Neural cell (in vitro differentiated cells): ENCODE measurements at regions not wholly inside any gene's neighbourhood (a gene's known extent, or its start where the extent isn't known, plus 50 kb on each side); places are given as distances from the start of the nearest gene placed in this dataset.

ENCODE experiments used
- H2AFZ ChIP-seq: fragments of 200-600, 300-800 bp; sonication (generic), shearing (Covaris generic); 2 replicates; pipeline ENCODE4 v1.6.0; 2014; ENCODE audit warnings: low read depth, mild to moderate bottlenecking, antibody characterized with exemption, low read length, moderate library complexity
- H3F3A ChIP-seq: fragments of 200-600 bp; shearing (Covaris generic); 2 replicates; pipeline ENCODE4 v1.6.1; 2016; ENCODE audit warnings: mild to moderate bottlenecking, moderate library complexity, mixed read lengths, antibody characterized with exemption, low read length; ENCODE audit not compliant: insufficient read depth, poor library complexity, severe bottlenecking
- H3K27ac ChIP-seq: fragments of 200-600, 300-800 bp; sonication (generic), shearing (Covaris generic); 2 replicates; pipeline ENCODE4 v1.5.1; 2014; ENCODE audit warnings: mild to moderate bottlenecking, low read length, moderate library complexity
- H3K27me3 ChIP-seq: fragments of 300-800, 200-600 bp; sonication (generic), shearing (Covaris generic); 2 replicates; pipeline ENCODE4 v1.6.0; 2014; ENCODE audit warnings: mild to moderate bottlenecking, low read depth, low read length, moderate library complexity; ENCODE audit not compliant: insufficient read depth
- H3K36me3 ChIP-seq: fragments of 300-800, 200-600 bp; sonication (generic), shearing (Covaris generic); 2 replicates; pipeline ENCODE4 v1.5.1; 2014; ENCODE audit warnings: mild to moderate bottlenecking, antibody characterized with exemption, low read length, moderate library complexity; ENCODE audit not compliant: insufficient read depth
- H3K4me2 ChIP-seq: fragments of 300-800, 200-600 bp; sonication (generic), shearing (Covaris generic); 2 replicates; pipeline ENCODE4 v1.6.0; 2014; ENCODE audit warnings: mild to moderate bottlenecking, low read length
- H3K4me3 ChIP-seq: fragments of 300-800, 200-600 bp; sonication (generic), shearing (Covaris generic); 2 replicates; pipeline ENCODE4 v1.5.1; 2014; ENCODE audit warnings: mild to moderate bottlenecking, low read length, moderate library complexity
- H3K79me2 ChIP-seq: fragments of 200-600 bp; shearing (Covaris generic); replicated peaks from 2 replicates; pipeline ENCODE4 v1.6.0; 2014; ENCODE audit warnings: mild to moderate bottlenecking, low read length, moderate library complexity; ENCODE audit not compliant: insufficient read depth
- H3K9ac ChIP-seq: fragments of 300-800, 200-600 bp; sonication (generic), shearing (Covaris generic); 2 replicates; pipeline ENCODE4 v1.6.1; 2016; ENCODE audit warnings: mild to moderate bottlenecking, low read length, mixed read lengths
- H3K9me2 ChIP-seq: fragments of 200-600 bp; shearing (Covaris generic); 2 replicates; pipeline ENCODE4 v1.6.1; 2016; ENCODE audit warnings: mild to moderate bottlenecking, low read length, mixed read lengths; ENCODE audit not compliant: insufficient read depth
- H3K9me3 ChIP-seq: fragments of 200-600, 300-800 bp; sonication (generic), shearing (Covaris generic); 2 replicates; pipeline ENCODE4 v1.6.1; 2016; ENCODE audit warnings: mild to moderate bottlenecking, mixed run types, low read length, moderate library complexity, mixed read lengths
- H4K20me1 ChIP-seq: fragments of 200-600 bp; shearing (Covaris generic); 2 replicates; pipeline ENCODE4 v1.6.1; 2016; ENCODE audit warnings: mild to moderate bottlenecking, mixed run types; ENCODE audit not compliant: insufficient read depth
- EP300 ChIP-seq: fragments of 450-650 bp; conservative IDR thresholded peaks from 2 replicates; pipeline ENCODE4 v1.6.1; 2014; ENCODE audit warnings: antibody characterized with exemption, mild to moderate bottlenecking, moderate library complexity; ENCODE audit not compliant: poor library complexity, severe bottlenecking
- EZH2 ChIP-seq: fragments of 200-600, 300-800 bp; shearing (Covaris generic), sonication (generic); IDR thresholded peaks from 2 replicates; pipeline ENCODE4 v1.6.1; 2014; ENCODE audit warnings: antibody characterized with exemption, low read length, borderline replicate concordance, mild to moderate bottlenecking; ENCODE audit not compliant: insufficient read depth, poor library complexity, severe bottlenecking
- MXI1 ChIP-seq: fragments of 450-650 bp; conservative IDR thresholded peaks from 2 replicates; pipeline ENCODE4 v1.6.1; 2014; ENCODE audit warnings: antibody characterized with exemption, mild to moderate bottlenecking; ENCODE audit not compliant: poor library complexity, severe bottlenecking
- POLR2AphosphoS5 ChIP-seq: IDR thresholded peaks from 2 replicates; pipeline ENCODE4 v1.6.1; 2012
- RAD21 ChIP-seq: fragments of 450-650 bp; conservative IDR thresholded peaks from 2 replicates; pipeline ENCODE4 v1.6.1; 2014; ENCODE audit warnings: antibody characterized with exemption, mild to moderate bottlenecking, moderate library complexity
- SMC3 ChIP-seq: fragments of 450-650 bp; conservative IDR thresholded peaks from 2 replicates; pipeline ENCODE4 v1.6.1; 2014; ENCODE audit warnings: antibody characterized with exemption, mild to moderate bottlenecking, moderate library complexity; ENCODE audit not compliant: poor library complexity
- TAF1 ChIP-seq: IDR thresholded peaks from 2 replicates; pipeline ENCODE4 v1.6.1; 2012; ENCODE audit warnings: low read depth
- TF ChIP-seq, protein P1 (sequence below): IDR thresholded peaks from 2 replicates; pipeline ENCODE4 v1.6.1; 2012; ENCODE audit warnings: borderline replicate concordance
- TF ChIP-seq, protein P2 (sequence below): fragments of 450-650 bp; IDR thresholded peaks from 2 replicates; pipeline ENCODE4 v1.5.1; 2014; ENCODE audit warnings: antibody characterized with exemption, mild to moderate bottlenecking, moderate library complexity; ENCODE audit not compliant: poor library complexity, severe bottlenecking

GRCh38 chr4:177087499-177087898 is 222.2 kb upstream of the NEIL3 start:
- H3K4me2 ChIP-seq, result no peak overlapping the region
- no peaks in the 10 kb centered on the region for H3K36me3 ChIP-seq
- no peak overlapping the region for H3K27ac ChIP-seq
- no peak overlapping the region for H3K9ac ChIP-seq
- H3K4me3 ChIP-seq, result no peak overlapping the region
- H4K20me1 ChIP-seq, result no peaks in the 10 kb centered on the region
- no peaks in the 10 kb centered on the region for H3F3A ChIP-seq
- no peaks in the 10 kb centered on the region for H3K9me3 ChIP-seq
- TF ChIP-seq, protein P1, sequence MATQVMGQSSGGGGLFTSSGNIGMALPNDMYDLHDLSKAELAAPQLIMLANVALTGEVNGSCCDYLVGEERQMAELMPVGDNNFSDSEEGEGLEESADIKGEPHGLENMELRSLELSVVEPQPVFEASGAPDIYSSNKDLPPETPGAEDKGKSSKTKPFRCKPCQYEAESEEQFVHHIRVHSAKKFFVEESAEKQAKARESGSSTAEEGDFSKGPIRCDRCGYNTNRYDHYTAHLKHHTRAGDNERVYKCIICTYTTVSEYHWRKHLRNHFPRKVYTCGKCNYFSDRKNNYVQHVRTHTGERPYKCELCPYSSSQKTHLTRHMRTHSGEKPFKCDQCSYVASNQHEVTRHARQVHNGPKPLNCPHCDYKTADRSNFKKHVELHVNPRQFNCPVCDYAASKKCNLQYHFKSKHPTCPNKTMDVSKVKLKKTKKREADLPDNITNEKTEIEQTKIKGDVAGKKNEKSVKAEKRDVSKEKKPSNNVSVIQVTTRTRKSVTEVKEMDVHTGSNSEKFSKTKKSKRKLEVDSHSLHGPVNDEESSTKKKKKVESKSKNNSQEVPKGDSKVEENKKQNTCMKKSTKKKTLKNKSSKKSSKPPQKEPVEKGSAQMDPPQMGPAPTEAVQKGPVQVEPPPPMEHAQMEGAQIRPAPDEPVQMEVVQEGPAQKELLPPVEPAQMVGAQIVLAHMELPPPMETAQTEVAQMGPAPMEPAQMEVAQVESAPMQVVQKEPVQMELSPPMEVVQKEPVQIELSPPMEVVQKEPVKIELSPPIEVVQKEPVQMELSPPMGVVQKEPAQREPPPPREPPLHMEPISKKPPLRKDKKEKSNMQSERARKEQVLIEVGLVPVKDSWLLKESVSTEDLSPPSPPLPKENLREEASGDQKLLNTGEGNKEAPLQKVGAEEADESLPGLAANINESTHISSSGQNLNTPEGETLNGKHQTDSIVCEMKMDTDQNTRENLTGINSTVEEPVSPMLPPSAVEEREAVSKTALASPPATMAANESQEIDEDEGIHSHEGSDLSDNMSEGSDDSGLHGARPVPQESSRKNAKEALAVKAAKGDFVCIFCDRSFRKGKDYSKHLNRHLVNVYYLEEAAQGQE, result no peak
- TF ChIP-seq MXI1 (no peak), RAD21 (no peak), EZH2 (no peak), TAF1 (no peak), POLR2AphosphoS5 (no peak)
- TF ChIP-seq, protein P2, sequence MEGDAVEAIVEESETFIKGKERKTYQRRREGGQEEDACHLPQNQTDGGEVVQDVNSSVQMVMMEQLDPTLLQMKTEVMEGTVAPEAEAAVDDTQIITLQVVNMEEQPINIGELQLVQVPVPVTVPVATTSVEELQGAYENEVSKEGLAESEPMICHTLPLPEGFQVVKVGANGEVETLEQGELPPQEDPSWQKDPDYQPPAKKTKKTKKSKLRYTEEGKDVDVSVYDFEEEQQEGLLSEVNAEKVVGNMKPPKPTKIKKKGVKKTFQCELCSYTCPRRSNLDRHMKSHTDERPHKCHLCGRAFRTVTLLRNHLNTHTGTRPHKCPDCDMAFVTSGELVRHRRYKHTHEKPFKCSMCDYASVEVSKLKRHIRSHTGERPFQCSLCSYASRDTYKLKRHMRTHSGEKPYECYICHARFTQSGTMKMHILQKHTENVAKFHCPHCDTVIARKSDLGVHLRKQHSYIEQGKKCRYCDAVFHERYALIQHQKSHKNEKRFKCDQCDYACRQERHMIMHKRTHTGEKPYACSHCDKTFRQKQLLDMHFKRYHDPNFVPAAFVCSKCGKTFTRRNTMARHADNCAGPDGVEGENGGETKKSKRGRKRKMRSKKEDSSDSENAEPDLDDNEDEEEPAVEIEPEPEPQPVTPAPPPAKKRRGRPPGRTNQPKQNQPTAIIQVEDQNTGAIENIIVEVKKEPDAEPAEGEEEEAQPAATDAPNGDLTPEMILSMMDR, result no peak
- H3K27me3 ChIP-seq, result no peaks in the 10 kb centered on the region
- H3K79me2 ChIP-seq, result no peaks in the 10 kb centered on the region
- no peaks in the 10 kb centered on the region for H3K9me2 ChIP-seq
- H2AFZ ChIP-seq, result no peak overlapping the region

- no peaks in the 10 kb centered on the region for H3K9me3 ChIP-seq
- H3K9me2 ChIP-seq, result no peaks in the 10 kb centered on the region
- H3K4me3 ChIP-seq, result no peak overlapping the region
Observed at GRCh38 chr4:177091515-177091914, 218.2 kb upstream of the NEIL3 start.

More at GRCh38 chr4:177091515-177091914, 218.2 kb upstream of the NEIL3 start:
- Histone ChIP-seq H3K9ac (no peak overlapping the region), H3K27me3 (no peaks in the 10 kb centered on the region), H3K36me3 (no peaks in the 10 kb centered on the region), H3K79me2 (no peaks in the 10 kb centered on the region), H2AFZ (no peak overlapping the region), H3K27ac (no peak overlapping the region), H3K4me2 (no peak overlapping the region), H3F3A (no peaks in the 10 kb centered on the region), H4K20me1 (no peaks in the 10 kb centered on the region)
- TF ChIP-seq EZH2, result no peak
- no peak for TF ChIP-seq RAD21
- TF ChIP-seq MXI1, result no peak
- TF ChIP-seq, protein P2, result no peak
- TF ChIP-seq SMC3, result no peak
- no peak for TF ChIP-seq POLR2AphosphoS5
- no peak for TF ChIP-seq EP300
- TF ChIP-seq, protein P1, result no peak
- TF ChIP-seq TAF1, result no peak
